ENCODE measurements at regions not wholly inside any gene's neighbourhood (a gene's known extent, or its start where the extent isn't known, plus 50 kb on each side); places are given as distances from the start of the nearest gene placed in this dataset.

GRCh38 chr9:18185196-18185595 lies 288.8 kb upstream of the ADAMTSL1 start:
- TF ChIP-seq CTCF (IDR thresholded peaks at IDR 0.05 in 4 of 5, conservative IDR thresholded peaks at IDR 0.05 in 1 of 5), result no peak
- TF ChIP-seq POLR2A (IDR thresholded peaks at IDR 0.05), result no peak
